ENCODE measurements at regions not wholly inside any gene's neighbourhood (a gene's known extent, or its start where the extent isn't known, plus 50 kb on each side); places are given as distances from the start of the nearest gene placed in this dataset.

DNA sequence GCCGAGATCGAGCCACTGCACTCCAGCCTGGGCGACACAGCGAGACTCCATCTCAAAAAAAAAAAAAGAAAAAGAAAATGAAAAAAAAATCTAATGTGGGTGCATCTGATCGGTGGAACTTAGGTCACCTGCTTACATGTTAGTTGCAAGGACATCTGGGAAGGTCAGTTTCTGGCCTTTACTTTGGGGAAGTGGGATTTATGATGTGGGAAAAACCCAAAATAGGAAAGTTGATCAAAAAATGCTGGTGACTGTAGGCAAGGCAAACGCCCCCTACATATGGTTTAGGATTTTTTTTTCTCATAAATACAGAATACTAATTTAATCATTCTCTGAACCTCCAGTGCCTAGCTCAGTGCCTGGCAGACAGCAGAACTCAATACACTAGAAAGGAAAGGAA is 69.2 kb upstream of the PIM1 start:
- H3K27me3 Mint-ChIP-seq = no peaks in the 10 kb centered on the region
- no peaks in the 10 kb centered on the region for H3K36me3 Mint-ChIP-seq
- H3K9me3 Mint-ChIP-seq = no peaks in the 10 kb centered on the region
- peaks cover 38% of the 10 kb centered on the region for H3K4me1 Mint-ChIP-seq
- H3K4me3 Mint-ChIP-seq = no peak overlapping the region
- H3K27ac Mint-ChIP-seq = peak overlapping the region; percentile 59

DNA sequence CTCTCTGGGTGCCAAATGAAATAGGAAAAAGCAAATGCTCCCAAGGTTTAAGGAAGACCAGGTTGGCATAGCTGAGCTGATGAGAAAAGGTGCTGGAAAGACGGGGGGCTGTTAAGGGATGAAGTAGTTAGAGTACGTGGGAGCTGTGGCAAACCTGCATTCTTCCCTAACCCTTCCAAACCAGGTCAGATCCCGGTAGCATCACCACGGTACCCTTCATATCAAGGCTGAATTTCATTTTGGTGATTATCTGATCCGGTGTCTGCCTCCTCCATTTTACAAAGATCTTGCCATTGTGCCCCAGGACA is 68.0 kb upstream of the PIM1 start:
- Mint-ChIP-seq H3K4me3 (peak overlapping the region; percentile 74), H3K36me3 (no peaks in the 10 kb centered on the region), H3K27ac (peak overlapping the region; percentile 80), H3K4me1 (peaks cover 38% of the 10 kb centered on the region), H3K9me3 (no peaks in the 10 kb centered on the region), H3K27me3 (no peaks in the 10 kb centered on the region)

DNA sequence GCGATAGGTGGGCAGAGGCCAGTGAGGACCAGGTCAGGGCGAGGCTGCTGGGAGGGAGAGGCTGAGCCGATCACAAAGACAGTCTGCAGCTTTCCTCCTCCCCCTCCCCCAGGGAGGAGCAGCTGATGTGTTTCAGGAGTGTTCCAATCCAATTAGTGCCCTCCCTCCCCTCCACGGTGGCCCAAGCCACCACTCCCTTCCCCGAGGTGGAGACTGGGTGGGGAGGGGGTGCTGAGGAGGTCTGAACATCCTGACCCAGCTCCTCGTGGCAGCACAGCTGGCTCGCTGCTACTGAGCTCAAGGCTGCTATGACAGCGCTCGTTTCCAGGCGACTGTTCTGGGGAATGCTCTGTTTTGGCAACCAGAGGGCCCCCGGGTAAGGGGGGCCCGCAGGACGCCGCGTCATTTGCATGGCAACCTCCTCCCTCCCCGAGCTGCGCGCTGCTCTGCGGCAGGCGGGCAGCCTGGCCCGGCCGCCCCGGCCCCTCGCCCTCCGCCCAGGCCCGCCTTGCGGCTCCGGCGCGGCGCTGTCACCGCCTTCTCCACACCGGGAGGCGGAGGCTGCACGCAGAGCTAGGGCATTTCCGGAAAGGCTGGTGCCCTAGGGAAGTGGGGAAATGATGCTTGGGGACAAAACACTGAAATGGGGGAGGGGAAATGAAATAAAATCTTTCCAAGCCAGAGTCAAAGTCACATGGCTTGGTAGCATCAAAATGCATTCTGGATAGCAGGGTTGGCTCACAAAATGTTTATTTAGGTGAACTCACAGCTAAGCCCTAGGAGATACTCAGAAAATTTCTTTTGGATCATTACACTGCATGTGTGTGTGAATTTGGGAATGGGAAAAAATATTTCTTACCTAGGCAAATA is 67.4 kb upstream of the PIM1 start:
- no peaks in the 10 kb centered on the region for H3K27me3 Mint-ChIP-seq
- H3K9me3 Mint-ChIP-seq = no peaks in the 10 kb centered on the region
- H3K36me3 Mint-ChIP-seq = no peaks in the 10 kb centered on the region
- peaks cover 38% of the 10 kb centered on the region for H3K4me1 Mint-ChIP-seq
- peak overlapping the region; percentile 80 for H3K27ac Mint-ChIP-seq
- H3K4me3 Mint-ChIP-seq = peak overlapping the region; percentile 74

DNA sequence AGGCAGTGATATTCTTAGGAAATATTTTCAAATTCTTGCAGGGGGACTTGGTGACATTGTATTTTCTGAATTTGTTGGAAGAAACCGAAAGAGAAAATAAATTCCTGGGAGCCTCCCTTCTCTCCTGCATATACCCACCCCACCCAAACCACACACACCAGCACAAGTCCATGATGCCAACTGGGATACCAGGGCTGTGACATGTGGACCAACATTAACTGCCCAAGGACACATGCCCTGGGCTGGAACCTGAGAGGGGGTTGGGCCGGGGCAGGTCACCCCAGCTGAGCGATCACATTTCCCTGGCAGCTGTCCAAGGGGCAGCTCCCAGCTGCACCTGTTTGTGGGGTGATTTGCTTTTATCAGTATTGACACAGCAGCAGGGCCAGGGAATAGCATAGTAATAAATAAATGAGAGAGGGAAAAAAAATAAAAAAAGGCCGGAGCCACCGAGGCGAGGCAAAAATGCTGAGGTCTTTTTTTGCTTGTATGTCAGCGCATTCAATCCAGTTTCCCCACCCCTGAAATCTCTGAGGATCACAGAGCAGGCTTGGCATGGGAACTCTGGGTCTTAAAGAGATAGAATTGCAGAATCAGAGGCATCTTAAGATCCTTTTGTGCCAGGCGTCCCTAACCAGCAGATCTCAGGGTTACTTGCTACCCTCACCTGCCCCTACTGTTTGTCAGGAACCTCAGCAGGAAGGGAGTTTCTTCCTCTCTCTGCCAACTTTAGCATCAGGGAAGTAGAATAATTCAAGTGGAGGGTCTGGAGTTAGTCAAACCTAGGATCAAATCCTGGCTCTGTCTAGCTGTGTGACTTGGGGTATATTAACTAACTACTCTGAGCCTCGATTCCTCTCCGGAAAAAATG is 66.5 kb upstream of the PIM1 start:
- H3K27me3 Mint-ChIP-seq = no peaks in the 10 kb centered on the region
- H3K36me3 Mint-ChIP-seq = no peaks in the 10 kb centered on the region
- H3K4me1 Mint-ChIP-seq = peaks cover 38% of the 10 kb centered on the region
- no peak overlapping the region for H3K27ac Mint-ChIP-seq
- H3K9me3 Mint-ChIP-seq = no peaks in the 10 kb centered on the region
- peak overlapping the region; percentile 58 for H3K4me3 Mint-ChIP-seq

DNA sequence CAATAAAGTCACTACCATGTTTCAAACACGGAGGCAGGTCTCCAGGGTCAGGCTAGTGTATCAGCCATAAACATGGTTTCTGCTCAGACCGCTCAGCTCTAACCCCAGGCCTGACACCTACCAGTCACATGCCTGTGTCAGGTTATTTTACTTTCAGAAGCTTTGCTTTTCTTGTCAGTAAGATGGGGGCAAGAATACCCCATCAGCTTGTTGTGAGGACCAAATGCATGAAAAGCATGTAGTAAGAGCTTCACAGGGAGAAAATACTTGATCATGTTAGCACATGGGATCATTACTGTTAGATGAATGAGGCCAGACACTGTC is 65.2 kb upstream of the PIM1 start:
- H3K4me3 Mint-ChIP-seq = no peak overlapping the region
- H3K4me1 Mint-ChIP-seq = peaks cover 38% of the 10 kb centered on the region
- H3K9me3 Mint-ChIP-seq = no peaks in the 10 kb centered on the region
- H3K27ac Mint-ChIP-seq = no peak overlapping the region
- H3K36me3 Mint-ChIP-seq = no peaks in the 10 kb centered on the region
- no peaks in the 10 kb centered on the region for H3K27me3 Mint-ChIP-seq

GRCh38 chr6:37105148-37106050 is 64.6 kb upstream of the PIM1 start:
- no peak overlapping the region for H3K4me3 Mint-ChIP-seq
- no peaks in the 10 kb centered on the region for H3K9me3 Mint-ChIP-seq
- H3K4me1 Mint-ChIP-seq = peaks cover 38% of the 10 kb centered on the region
- no peaks in the 10 kb centered on the region for H3K27me3 Mint-ChIP-seq
- H3K27ac Mint-ChIP-seq = peak overlapping the region; percentile 72
- no peaks in the 10 kb centered on the region for H3K36me3 Mint-ChIP-seq

DNA sequence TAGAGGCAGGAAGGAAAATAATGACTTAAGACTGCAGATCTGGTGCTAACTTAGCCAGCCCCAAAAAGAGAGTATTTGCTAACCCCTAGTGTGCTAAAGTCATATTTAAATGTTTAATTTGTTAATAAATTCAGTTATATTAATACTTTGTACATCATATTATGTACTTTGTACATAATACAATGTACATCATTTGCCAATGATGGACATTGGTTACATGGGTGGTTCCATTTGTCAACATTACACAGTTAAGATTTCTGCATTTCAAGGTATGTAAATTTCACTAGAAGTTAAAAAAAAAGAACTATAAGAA is 63.9 kb upstream of the PIM1 start:
- peaks cover 34% of the 10 kb centered on the region for H3K4me1 Mint-ChIP-seq
- H3K4me3 Mint-ChIP-seq = no peak overlapping the region
- no peaks in the 10 kb centered on the region for H3K9me3 Mint-ChIP-seq

GRCh38 chr6:37106554-37106953 is 63.4 kb upstream of the PIM1 start:
- H3K9me3 Mint-ChIP-seq = no peaks in the 10 kb centered on the region
- no peak overlapping the region for H3K27ac Mint-ChIP-seq
- H3K36me3 Mint-ChIP-seq = no peaks in the 10 kb centered on the region
- H3K27me3 Mint-ChIP-seq = no peaks in the 10 kb centered on the region
- H3K4me1 Mint-ChIP-seq = peaks cover 31% of the 10 kb centered on the region
- H3K4me3 Mint-ChIP-seq = no peak overlapping the region

More for the DNA sequence above, 63.9 kb upstream of the PIM1 start:
- Mint-ChIP-seq H3K36me3 (no peaks in the 10 kb centered on the region), H3K27me3 (no peaks in the 10 kb centered on the region), H3K27ac (no peak overlapping the region)

DNA sequence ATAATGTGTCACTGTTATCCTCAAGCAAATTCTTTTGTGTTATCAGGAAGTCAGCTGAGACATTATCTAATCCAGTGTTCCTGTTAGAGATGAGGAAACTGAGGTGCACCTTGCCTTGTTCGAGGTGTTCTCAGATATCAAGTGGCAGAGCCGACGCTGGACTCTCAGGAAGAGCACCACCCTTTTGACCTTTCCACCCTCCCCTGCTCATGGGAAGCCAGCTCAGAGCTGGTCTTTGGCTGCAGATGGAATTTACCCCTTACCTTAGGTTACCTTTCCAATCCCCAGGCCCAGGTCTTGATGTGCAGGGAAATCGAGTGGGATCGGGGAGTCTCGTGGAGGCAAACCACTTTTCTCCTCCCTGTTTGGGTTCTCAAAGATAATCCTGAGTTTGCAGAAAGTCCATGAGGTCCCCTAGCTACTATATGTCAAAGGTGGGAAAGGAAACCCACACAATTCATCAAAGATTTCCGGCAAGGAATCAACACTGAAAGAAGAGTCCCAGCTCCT is 62.9 kb upstream of the PIM1 start:
- Mint-ChIP-seq H3K36me3 (no peaks in the 10 kb centered on the region), H3K27ac (no peak overlapping the region), H3K4me1 (peaks cover 28% of the 10 kb centered on the region), H3K4me3 (no peak overlapping the region), H3K27me3 (no peaks in the 10 kb centered on the region), H3K9me3 (no peaks in the 10 kb centered on the region)

DNA sequence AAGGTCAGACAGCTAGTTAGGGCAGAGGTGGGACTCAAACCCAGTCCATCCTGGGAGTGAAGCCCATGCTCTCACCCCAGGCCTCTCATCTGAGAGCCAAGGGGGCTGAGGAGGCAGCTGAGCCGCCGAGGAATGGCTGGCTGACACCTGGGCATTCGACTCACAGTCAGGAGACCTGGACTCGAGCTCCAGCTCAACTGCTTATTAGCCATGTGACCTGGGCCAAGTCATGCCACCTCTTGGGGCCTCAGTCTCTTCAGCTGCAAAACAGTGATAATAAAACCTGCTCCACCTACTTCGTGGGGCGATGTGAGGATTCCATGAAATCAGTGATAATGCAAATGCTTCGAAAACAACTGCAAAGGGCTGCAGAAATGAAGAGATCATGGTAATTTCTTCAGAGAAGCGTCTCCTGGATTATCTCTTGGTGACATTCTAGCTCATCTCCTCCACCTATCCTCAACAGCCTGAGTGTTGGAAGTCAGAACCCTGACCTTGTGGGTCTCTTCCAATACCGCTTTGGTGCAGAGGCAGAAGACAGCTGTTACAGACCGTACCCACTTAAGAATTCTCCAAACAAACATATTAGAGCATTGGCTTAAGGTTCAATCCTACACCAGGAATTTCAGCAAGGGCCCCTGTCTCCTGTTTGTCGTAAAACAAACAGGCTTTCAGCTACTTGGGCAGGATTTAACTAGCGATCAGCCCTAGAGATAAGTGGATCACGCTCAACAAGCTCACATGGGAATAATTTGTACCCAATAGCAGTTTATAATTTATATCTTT is 60.0 kb upstream of the PIM1 start:
- Mint-ChIP-seq H3K27ac (no peak overlapping the region), H3K4me3 (no peak overlapping the region), H3K36me3 (no peaks in the 10 kb centered on the region), H3K9me3 (no peaks in the 10 kb centered on the region), H3K27me3 (no peaks in the 10 kb centered on the region), H3K4me1 (peaks cover 4% of the 10 kb centered on the region)

- no peak overlapping the region for H3K4me3 Mint-ChIP-seq
- H3K4me1 Mint-ChIP-seq = no peaks in the 10 kb centered on the region
- H3K9me3 Mint-ChIP-seq = no peaks in the 10 kb centered on the region
- H3K27me3 Mint-ChIP-seq = no peaks in the 10 kb centered on the region
- H3K27ac Mint-ChIP-seq = no peak overlapping the region
- H3K36me3 Mint-ChIP-seq = no peaks in the 10 kb centered on the region
Measured at GRCh38 chr6:37110500-37111461, 59.2 kb upstream of the PIM1 start.

DNA sequence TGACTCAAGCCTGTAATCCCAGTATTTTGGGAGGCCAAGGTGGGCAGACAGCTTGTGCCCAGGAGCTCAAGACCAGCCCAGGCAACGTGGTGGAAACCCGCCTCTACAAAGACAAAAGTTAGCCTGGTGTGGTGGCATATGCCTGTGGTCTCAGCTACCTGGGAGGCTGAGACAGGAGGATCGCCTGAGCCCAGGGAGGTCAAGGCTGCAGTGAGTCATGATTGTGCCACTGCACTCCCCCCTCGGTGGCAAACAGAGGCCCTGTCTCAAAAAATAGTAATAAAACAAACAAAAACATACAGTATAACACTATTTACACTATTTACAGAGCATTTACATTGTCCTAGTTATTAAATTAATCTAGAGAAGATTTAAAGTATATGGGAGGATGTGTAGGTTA is 56.0 kb upstream of the PIM1 start:
- no peak overlapping the region for H3K27ac Mint-ChIP-seq
- no peaks in the 10 kb centered on the region for H3K36me3 Mint-ChIP-seq
- no peaks in the 10 kb centered on the region for H3K27me3 Mint-ChIP-seq
- no peaks in the 10 kb centered on the region for H3K4me1 Mint-ChIP-seq
- no peaks in the 10 kb centered on the region for H3K9me3 Mint-ChIP-seq
- H3K4me3 Mint-ChIP-seq = no peak overlapping the region

DNA sequence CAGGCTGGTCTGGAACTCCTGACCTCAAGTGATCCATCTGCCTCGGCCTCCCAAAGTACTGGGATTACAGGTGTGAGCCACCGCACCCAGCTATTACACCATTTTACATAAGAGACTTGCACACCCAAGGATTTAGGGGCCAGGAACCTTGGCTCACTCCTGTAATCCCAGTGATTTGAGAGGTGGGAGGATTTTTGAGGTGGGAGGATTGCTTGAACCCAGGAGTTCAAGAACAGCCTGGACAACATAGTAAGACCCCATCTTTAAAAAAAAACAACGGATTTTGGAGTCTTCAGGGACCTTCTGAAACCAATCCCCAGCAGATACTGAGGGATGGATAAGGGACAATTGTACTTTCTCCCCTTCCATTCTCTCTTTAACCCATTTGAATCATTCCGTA is 55.3 kb upstream of the PIM1 start:
- Mint-ChIP-seq H3K27ac (no peak overlapping the region), H3K9me3 (no peaks in the 10 kb centered on the region), H3K4me1 (peaks cover 5% of the 10 kb centered on the region), H3K4me3 (no peak overlapping the region), H3K36me3 (no peaks in the 10 kb centered on the region), H3K27me3 (no peaks in the 10 kb centered on the region)

DNA sequence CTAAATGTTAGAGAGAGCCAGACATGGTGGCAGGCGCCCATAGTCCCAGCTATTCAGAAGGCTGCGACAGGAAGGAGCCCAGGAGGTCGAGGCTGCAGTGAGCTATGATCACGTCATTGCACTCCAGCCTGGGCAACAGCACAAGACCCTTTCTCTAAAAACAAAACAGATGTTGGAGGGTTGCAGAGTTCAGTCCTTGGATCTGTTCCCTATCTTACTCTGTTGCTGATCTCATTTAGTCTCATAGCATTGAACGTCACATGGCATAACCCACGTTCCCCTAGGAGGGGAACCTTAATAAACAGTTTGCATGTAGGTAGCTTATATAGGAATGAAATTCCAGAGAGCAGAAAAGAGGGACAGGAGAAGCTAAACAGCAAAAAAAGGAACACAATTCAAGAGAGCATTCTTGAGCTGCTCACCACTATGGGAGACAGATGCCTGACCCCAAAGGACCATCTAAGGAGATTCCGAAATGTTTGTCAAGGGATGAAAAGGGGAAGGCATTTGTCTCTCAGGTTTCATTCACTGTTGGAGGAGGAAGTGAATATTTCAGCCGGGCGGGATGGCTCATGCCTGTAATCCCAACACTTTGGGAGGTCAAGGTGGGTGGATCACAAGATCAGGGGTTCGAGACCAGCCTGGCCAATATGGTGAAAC is 54.6 kb upstream of the PIM1 start:
- no peak overlapping the region for H3K27ac Mint-ChIP-seq

More for the DNA sequence above, 54.6 kb upstream of the PIM1 start:
- Mint-ChIP-seq H3K9me3 (no peaks in the 10 kb centered on the region), H3K4me3 (no peak overlapping the region), H3K4me1 (peaks cover 5% of the 10 kb centered on the region), H3K27me3 (no peaks in the 10 kb centered on the region), H3K36me3 (no peaks in the 10 kb centered on the region)
